ENCODE measurements at regions not wholly inside any gene's neighbourhood (a gene's known extent, or its start where the extent isn't known, plus 50 kb on each side); places are given as distances from the start of the nearest gene placed in this dataset.

- intact Hi-C loops (cut with DNase I) = no loop called here
- no peaks in the 10 kb centered on the region for H3K27me3 ChIP-seq
- no peaks in the 10 kb centered on the region for H3K9me3 ChIP-seq
- H3K4me1 ChIP-seq = no peaks in the 10 kb centered on the region
- TF ChIP-seq POLR2AphosphoS5 (IDR thresholded peaks at IDR 0.05) = no peak
- TF ChIP-seq CTCF (IDR thresholded peaks at IDR 0.05) = no peak
- no peak for TF ChIP-seq POLR2A (IDR thresholded peaks at IDR 0.05)
- H3K36me3 ChIP-seq = no peaks in the 10 kb centered on the region
- no peak overlapping the region for H3K4me3 ChIP-seq
- WGBS, 2 donors = 22 to 78% methylated on average over 1 of the region's 1 CpG
- no peak for DNase-seq
- H3K27ac ChIP-seq = no peak overlapping the region
Measured at GRCh38 chr10:55065185-55065584, 264.2 kb upstream of the PCDH15 start.

- Histone ChIP-seq H3K27me3 (no peaks in the 10 kb centered on the region), H3K36me3 (no peaks in the 10 kb centered on the region), H3K4me1 (no peaks in the 10 kb centered on the region), H3K9me3 (no peaks in the 10 kb centered on the region), H3K27ac (no peak overlapping the region), H3K4me3 (no peak overlapping the region)
- intact Hi-C loops (cut with DNase I) = no loop called here
- TF ChIP-seq CTCF (IDR thresholded peaks at IDR 0.05) (no peak), POLR2A (IDR thresholded peaks at IDR 0.05) (no peak)
- no peak for DNase-seq
Measured at GRCh38 chr10:55063811-55064210, 262.8 kb upstream of the PCDH15 start.

- H3K9me3 ChIP-seq = no peaks in the 10 kb centered on the region
- H3K4me1 ChIP-seq = no peaks in the 10 kb centered on the region
- H3K27me3 ChIP-seq = no peaks in the 10 kb centered on the region
- TF ChIP-seq POLR2AphosphoS5 (IDR thresholded peaks at IDR 0.05) (no peak), POLR2A (IDR thresholded peaks at IDR 0.05) (no peak), EP300 (IDR thresholded peaks at IDR 0.05) (no peak)
- intact Hi-C loops (cut with DNase I) = no loop called here
- no peak overlapping the region for H3K27ac ChIP-seq
- H3K36me3 ChIP-seq = no peaks in the 10 kb centered on the region
- DNase-seq = no peak
- no peak overlapping the region for H3K4me3 ChIP-seq
Measured at GRCh38 chr10:55062349-55062748, 261.3 kb upstream of the PCDH15 start.

DNA sequence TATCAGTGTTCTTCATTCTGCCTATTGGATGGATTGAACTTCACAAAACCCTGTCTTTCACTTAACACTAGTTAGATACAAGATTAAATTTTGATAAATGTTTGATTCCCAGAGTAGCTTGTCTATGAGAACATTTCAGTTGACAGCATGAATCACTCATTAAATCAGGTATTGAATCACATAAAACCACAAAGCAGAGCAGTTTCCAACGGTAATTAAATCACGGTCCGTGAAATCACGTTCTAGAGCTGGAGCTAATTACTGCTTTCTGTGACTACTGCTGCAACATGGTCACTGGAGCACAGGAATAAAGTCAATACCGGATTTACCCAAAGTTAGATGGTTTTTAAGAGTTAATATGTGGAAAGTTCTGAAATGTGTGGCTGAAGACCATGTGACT lies 257.8 kb upstream of the PCDH15 start:
- no peaks in the 10 kb centered on the region for H3K9me3 ChIP-seq
- TF ChIP-seq POLR2A (IDR thresholded peaks at IDR 0.05) = no peak
- TF ChIP-seq EP300 (IDR thresholded peaks at IDR 0.05) = no peak
- TF ChIP-seq CTCF (IDR thresholded peaks at IDR 0.05) = no peak
- TF ChIP-seq POLR2AphosphoS5 (IDR thresholded peaks at IDR 0.05) = no peak
- no peaks in the 10 kb centered on the region for H3K36me3 ChIP-seq
- 82 to 87% methylated on average over 5 of the region's 5 CpGs for WGBS, 2 donors
- no peak overlapping the region for H3K27ac ChIP-seq
- H3K4me1 ChIP-seq = no peaks in the 10 kb centered on the region
- intact Hi-C loops (cut with DNase I) = no loop called here
- no peak overlapping the region for H3K4me3 ChIP-seq
- H3K27me3 ChIP-seq = no peaks in the 10 kb centered on the region
- no peak for DNase-seq

DNA sequence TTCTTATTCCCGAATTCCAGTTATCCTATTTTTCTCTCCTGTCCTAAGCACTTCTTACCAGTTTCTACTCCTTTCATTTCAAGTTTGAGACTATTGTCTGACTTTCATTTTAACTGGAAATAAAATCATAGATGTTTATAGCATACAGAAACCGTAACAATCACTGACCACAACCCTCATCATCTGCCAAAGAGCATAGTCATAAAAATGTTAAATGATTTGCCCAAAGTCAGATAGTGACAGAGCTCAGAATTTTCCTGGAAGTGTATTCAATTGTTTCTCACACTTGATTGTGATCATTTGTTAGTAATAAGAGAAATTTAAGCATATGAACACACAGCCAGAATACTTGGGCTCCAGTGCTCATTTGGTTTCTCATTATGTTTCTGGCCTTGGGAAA lies 250.5 kb upstream of the PCDH15 start:
- WGBS, 2 donors = 45 to 68% methylated on average over 2 of the region's 2 CpGs
- Histone ChIP-seq H3K4me1 (no peaks in the 10 kb centered on the region), H3K4me3 (no peak overlapping the region), H3K9me3 (no peaks in the 10 kb centered on the region), H3K27me3 (no peaks in the 10 kb centered on the region), H3K36me3 (no peaks in the 10 kb centered on the region), H3K27ac (no peak overlapping the region)
- no peak for TF ChIP-seq POLR2AphosphoS5 (IDR thresholded peaks at IDR 0.05)
- no peak for TF ChIP-seq CTCF (IDR thresholded peaks at IDR 0.05)
- no peak for TF ChIP-seq EP300 (IDR thresholded peaks at IDR 0.05)
- TF ChIP-seq POLR2A (IDR thresholded peaks at IDR 0.05) = no peak
- DNase-seq = no peak
- intact Hi-C loops (cut with DNase I) = no loop called here

Data from sigmoid colon (tissue), 6 donors.